HepG2 (cell line): ENCODE measurements at regions not wholly inside any gene's neighbourhood (a gene's known extent, or its start where the extent isn't known, plus 50 kb on each side); places are given as distances from the start of the nearest gene placed in this dataset.

Source experiments
- ATAC-seq: fragments of 200-7000 bp; cut with Tn5 transposase; 3 replicates; pipeline ENCODE4 v1.9.1; 2020; ENCODE audit warnings: mild to moderate bottlenecking, moderate library complexity
- BruUV-seq: library from RNA; stranded (reverse); fragments of 400-500 nt; replicated peaks from 2 replicates; lab custom pipeline; 2021; lab: Mats Ljungman, UMichigan
- CTCF ChIA-PET: fragments of 300-600 bp; formaldehyde crosslinking; extraction: SDS; loops from one replicate; lab custom pipeline; 2021; ENCODE audit warnings: low total read pairs, inconsistent platforms, low intra/inter-chr PET ratio; lab: Yijun Ruan, JAX
- POLR2A ChIA-PET: fragments of 350-600 bp; sonication (Branson Sonifier 250); formaldehyde crosslinking; loops from one replicate; lab custom pipeline; 2020; ENCODE audit warnings: antibody characterized with exemption, inconsistent platforms; lab: Yijun Ruan, JAX
- DNase-seq: peaks from one replicate; pipeline ENCODE4 v3.0.0-alpha.2; 2015; ENCODE audit warnings: low spot score
- FAIRE-seq: peaks from 3 replicates; lab custom pipeline; 2011; peaks lifted over from hg19 to GRCh38; lab: Jason Lieb, UNC
- H2AFZ ChIP-seq: one replicate; pipeline ENCODE4 v1.6.1; 2011; ENCODE audit warnings: low read length, inconsistent platforms
- H3K27ac ChIP-seq: fragments of 300-600 bp; 3 replicates; pipeline ENCODE4 v1.8.0; 2011; ENCODE audit warnings: mixed run types, mild to moderate bottlenecking, mixed read lengths, low read length, inconsistent platforms; ENCODE audit not compliant: insufficient read depth; ENCODE audit errors: extremely low read length
- H3K27me3 ChIP-seq, 2 experiments: fragments of 200-600 bp in 1 of 2; 2 replicates in 1 of 2; 3 replicates in 1 of 2; pipeline versions ENCODE4 v1.6.0 to v1.8.0; 2011; ENCODE audit warnings: low read length in 2 of 2, mild to moderate bottlenecking in 2 of 2, moderate library complexity in 2 of 2, inconsistent platforms in 1 of 2; ENCODE audit not compliant: insufficient read depth in 2 of 2, control insufficient read depth in 1 of 2
- H3K36me3 ChIP-seq, 2 experiments: fragments of 200-600 bp in 1 of 2; replicated peaks in 1 of 2; 2 replicates in 1 of 2; 3 replicates in 1 of 2; pipeline versions ENCODE4 v1.5.1 to v1.8.0; 2011; ENCODE audit warnings: low read length in 2 of 2, inconsistent platforms in 1 of 2; ENCODE audit not compliant: insufficient read depth in 2 of 2, control insufficient read depth in 1 of 2
- H3K4me1 ChIP-seq: 2 replicates; pipeline ENCODE4 v1.5.1; 2012; ENCODE audit warnings: low read length, inconsistent platforms; ENCODE audit not compliant: insufficient read depth
- H3K4me2 ChIP-seq: 2 replicates; pipeline ENCODE4 v1.6.0; 2011; ENCODE audit warnings: low read depth, low read length, inconsistent platforms
- H3K4me3 ChIP-seq, 3 experiments: fragments of 200-600 bp in 1 of 3; sonication (generic), shearing (Covaris generic) in 1 of 3; replicated peaks in 1 of 3; 2 replicates each; pipeline ENCODE4 v1.5.1; 2011 to 2016; ENCODE audit warnings: low read length in 3 of 3, inconsistent platforms in 2 of 3, low read depth in 2 of 3, mild to moderate bottlenecking in 2 of 3, control low read depth in 1 of 3, mixed read lengths in 1 of 3; ENCODE audit not compliant: insufficient read depth in 1 of 3
- H3K79me2 ChIP-seq: one replicate; pipeline ENCODE4 v1.6.1; 2011; ENCODE audit warnings: low read length, inconsistent platforms; ENCODE audit not compliant: insufficient read depth
- H3K9ac ChIP-seq: 2 replicates; pipeline ENCODE4 v1.6.0; 2011; ENCODE audit warnings: mild to moderate bottlenecking, low read depth, low read length, inconsistent platforms; ENCODE audit not compliant: insufficient read depth
- H3K9me3 ChIP-seq: 2 replicates; pipeline ENCODE4 v1.5.1; 2012; ENCODE audit warnings: mild to moderate bottlenecking, low read length
- H4K20me1 ChIP-seq: 2 replicates; pipeline ENCODE4 v1.6.0; 2011; ENCODE audit warnings: inconsistent platforms, mild to moderate bottlenecking, low read length, moderate library complexity; ENCODE audit not compliant: insufficient read depth
- GATAD1 ChIP-seq: IDR thresholded peaks from 2 replicates; pipeline ENCODE4 v1.6.1; 2016; ENCODE audit warnings: missing genetic modification reagents, missing compliant biosample characterization
- MATR3 ChIP-seq: sonication (generic); formaldehyde crosslinking; IDR thresholded peaks from 2 replicates; pipeline ENCODE4 v1.4.0; 2020; ENCODE audit warnings: missing genetic modification reagents
- NFKB2 ChIP-seq: sonication (generic); formaldehyde crosslinking; IDR thresholded peaks from 2 replicates; pipeline ENCODE4 v1.4.0; 2020; ENCODE audit warnings: missing genetic modification reagents, borderline replicate concordance
- PRPF4 ChIP-seq: fragments of 200-400 bp; formaldehyde crosslinking; IDR thresholded peaks from 2 replicates; pipeline ENCODE4 v1.6.1; 2016; ENCODE audit warnings: low read length, low read depth; ENCODE audit not compliant: poor library complexity, severe bottlenecking
- SP5 ChIP-seq: IDR thresholded peaks from 2 replicates; pipeline ENCODE4 v1.6.1; 2016; ENCODE audit warnings: low read depth, borderline replicate concordance
- SRSF1 ChIP-seq: fragments of 200-400 bp; formaldehyde crosslinking; optimal IDR thresholded peaks from 2 replicates; pipeline ENCODE3; 2017; ENCODE audit warnings: mild to moderate bottlenecking, low read depth, low read length, moderate library complexity
- TBX2 ChIP-seq: sonication (generic); formaldehyde crosslinking; IDR thresholded peaks from 2 replicates; pipeline ENCODE4 v1.5.0; 2020; ENCODE audit warnings: missing genetic modification reagents, mild to moderate bottlenecking, borderline replicate concordance
- TOE1 ChIP-seq: sonication (generic); formaldehyde crosslinking; IDR thresholded peaks from 2 replicates; pipeline ENCODE4 v1.4.0; 2020; ENCODE audit warnings: mild to moderate bottlenecking, missing genetic modification reagents
- ZNF468 ChIP-seq: sonication (generic); formaldehyde crosslinking; IDR thresholded peaks from 2 replicates; pipeline ENCODE4 v1.8.0; 2022; ENCODE audit warnings: mild to moderate bottlenecking, moderate library complexity, missing genetic modification reagents
- ZNF75D ChIP-seq: sonication (generic); formaldehyde crosslinking; IDR thresholded peaks from 2 replicates; pipeline ENCODE4 v1.8.1; 2023; ENCODE audit warnings: missing genetic modification reagents, mild to moderate bottlenecking, borderline replicate concordance
- ZZZ3 ChIP-seq: sonication (generic); formaldehyde crosslinking; IDR thresholded peaks from 2 replicates; pipeline ENCODE4 v1.4.0; 2020; ENCODE audit warnings: missing genetic modification reagents, mild to moderate bottlenecking, borderline replicate concordance
- WGBS: methylation state at CpG from one replicate; pipeline ENCODE4 v1.1.6; 2017; ENCODE audit warnings: low lambda C conversion rate; 5-methylcytosine and 5-hydroxymethylcytosine counted together
- in situ Hi-C: cut with HindIII; loops from 2 replicates; pipeline ENCODE4 v1.10.0; 2017; ENCODE audit warnings: low pct_unique_long_range_greater_than_20kb; ENCODE audit not compliant: extremely low pct_ligation_motif_present
- intact Hi-C: fragments of 100-400 bp; cut with micrococcal nuclease; formaldehyde crosslinking; loops from one replicate; pipeline ENCODE4 v1.10.0; 2022; ENCODE audit not compliant: unreplicated experiment
- TF ChIP-seq, protein P1 (sequence below): sonication (generic); formaldehyde crosslinking; IDR thresholded peaks from 2 replicates; pipeline ENCODE4 v1.4.0; 2020; ENCODE audit warnings: missing genetic modification reagents
- TF ChIP-seq, protein P2 (sequence below): sonication (generic); formaldehyde crosslinking; IDR thresholded peaks from 2 replicates; pipeline ENCODE4 v1.4.0; 2020; ENCODE audit warnings: missing genetic modification reagents, mild to moderate bottlenecking, borderline replicate concordance

DNA sequence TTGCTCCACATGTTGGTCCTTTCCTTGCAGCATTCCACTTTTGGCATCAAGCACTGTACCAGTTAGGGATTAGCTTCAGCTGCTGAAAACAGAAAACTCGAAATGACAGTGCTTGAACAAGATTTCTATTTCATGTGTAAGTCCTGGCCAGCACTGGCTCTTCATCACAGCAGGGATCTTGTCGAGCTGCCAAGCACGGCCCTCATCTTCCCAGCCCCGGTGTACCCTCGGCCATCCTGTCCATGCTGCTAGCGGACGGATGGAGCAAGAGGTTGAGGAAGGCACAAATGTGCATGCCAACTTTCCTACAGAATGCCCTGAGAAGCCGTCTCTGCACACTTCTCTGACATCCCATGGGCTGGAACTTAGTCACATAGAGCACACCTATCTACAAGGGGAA lies 130.6 kb downstream of the TENT4A start:
- H3K4me1 ChIP-seq = no peaks in the 10 kb centered on the region
- DNase-seq (no peak), FAIRE-seq (no peak), ATAC-seq (no peak)
- ChIA-PET CTCF (no interaction called here), POLR2A (no interaction called here)
- H3K27ac ChIP-seq = no peak overlapping the region
- intact Hi-C loops = no loop called here
- no peak overlapping the region for H3K4me3 ChIP-seq
- H3K79me2 ChIP-seq = no peaks in the 10 kb centered on the region
- no peak for TF ChIP-seq ZNF468
- BruUV-seq = no TSS peak
- WGBS = 56% methylated on average over 2 of the region's 8 CpGs
- in situ Hi-C loops = no loop called here
- 0 out of 5 replicates have a peak, but pooled peaks cover 0 to 4% of the 10 kb centered on the region in 2 experiments for H3K27me3 ChIP-seq
- H3K9ac ChIP-seq = no peak overlapping the region
- no peak overlapping the region for H2AFZ ChIP-seq
- H3K4me2 ChIP-seq = no peak overlapping the region
- no peaks in the 10 kb centered on the region for H3K9me3 ChIP-seq
- H4K20me1 ChIP-seq = no peaks in the 10 kb centered on the region
- no peaks in the 10 kb centered on the region for H3K36me3 ChIP-seq

DNA sequence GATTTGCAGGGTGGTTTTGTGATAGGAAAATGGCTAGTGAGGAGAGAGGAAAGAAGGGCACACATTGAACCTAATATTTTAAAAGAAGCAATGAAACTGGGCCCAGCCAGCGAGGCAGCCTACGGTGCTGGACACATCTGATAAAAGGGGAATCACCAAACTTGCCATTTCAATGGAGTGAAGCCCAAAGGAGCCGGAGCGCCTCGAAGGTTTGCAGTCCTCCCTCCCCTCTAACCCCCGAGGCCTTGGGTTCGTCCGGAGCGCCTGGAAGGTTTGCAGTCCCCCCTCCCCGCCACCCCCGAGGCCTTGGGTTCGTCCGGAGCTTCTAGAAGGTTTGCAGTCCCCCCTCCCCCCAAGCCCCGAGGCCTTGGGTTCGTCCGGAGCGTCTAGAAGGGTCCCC lies 132.6 kb downstream of the TENT4A start:
- WGBS = 40% methylated on average over 10 of the region's 17 CpGs
- no peak overlapping the region for H3K9ac ChIP-seq
- no peaks in the 10 kb centered on the region for H3K36me3 ChIP-seq
- no peak overlapping the region for H3K27ac ChIP-seq
- H3K27me3 ChIP-seq = peaks cover 0 to 4% of the 10 kb centered on the region in 2 experiments; a peak in 1 of 5 replicates
- CTCF ChIA-PET = no interaction called here
- H4K20me1 ChIP-seq = no peaks in the 10 kb centered on the region
- ATAC-seq = no peak
- H3K4me2 ChIP-seq = no peak overlapping the region
- no peaks in the 10 kb centered on the region for H3K79me2 ChIP-seq
- POLR2A ChIA-PET = no interaction called here
- intact Hi-C loops (no loop called here), in situ Hi-C loops (no loop called here)
- H2AFZ ChIP-seq = no peak overlapping the region
- no peak for DNase-seq
- no peak overlapping the region for H3K4me3 ChIP-seq
- no peak for FAIRE-seq
- H3K4me1 ChIP-seq = no peaks in the 10 kb centered on the region
- peaks cover 2% of the 10 kb centered on the region; the same call in 1 of the 2 replicates for H3K9me3 ChIP-seq
- BruUV-seq = no TSS peak
- TF ChIP-seq MATR3 (CRISPR knock-in tag) = no peak
- no peak for TF ChIP-seq PRPF4
- no peak for TF ChIP-seq NFKB2 (CRISPR knock-in tag)
- TF ChIP-seq GATAD1 (CRISPR knock-in tag) = no peak
- TF ChIP-seq ZNF75D = no peak
- no peak for TF ChIP-seq SP5 (CRISPR knock-in tag)
- TF ChIP-seq SRSF1 = no peak
- TF ChIP-seq, protein P1, sequence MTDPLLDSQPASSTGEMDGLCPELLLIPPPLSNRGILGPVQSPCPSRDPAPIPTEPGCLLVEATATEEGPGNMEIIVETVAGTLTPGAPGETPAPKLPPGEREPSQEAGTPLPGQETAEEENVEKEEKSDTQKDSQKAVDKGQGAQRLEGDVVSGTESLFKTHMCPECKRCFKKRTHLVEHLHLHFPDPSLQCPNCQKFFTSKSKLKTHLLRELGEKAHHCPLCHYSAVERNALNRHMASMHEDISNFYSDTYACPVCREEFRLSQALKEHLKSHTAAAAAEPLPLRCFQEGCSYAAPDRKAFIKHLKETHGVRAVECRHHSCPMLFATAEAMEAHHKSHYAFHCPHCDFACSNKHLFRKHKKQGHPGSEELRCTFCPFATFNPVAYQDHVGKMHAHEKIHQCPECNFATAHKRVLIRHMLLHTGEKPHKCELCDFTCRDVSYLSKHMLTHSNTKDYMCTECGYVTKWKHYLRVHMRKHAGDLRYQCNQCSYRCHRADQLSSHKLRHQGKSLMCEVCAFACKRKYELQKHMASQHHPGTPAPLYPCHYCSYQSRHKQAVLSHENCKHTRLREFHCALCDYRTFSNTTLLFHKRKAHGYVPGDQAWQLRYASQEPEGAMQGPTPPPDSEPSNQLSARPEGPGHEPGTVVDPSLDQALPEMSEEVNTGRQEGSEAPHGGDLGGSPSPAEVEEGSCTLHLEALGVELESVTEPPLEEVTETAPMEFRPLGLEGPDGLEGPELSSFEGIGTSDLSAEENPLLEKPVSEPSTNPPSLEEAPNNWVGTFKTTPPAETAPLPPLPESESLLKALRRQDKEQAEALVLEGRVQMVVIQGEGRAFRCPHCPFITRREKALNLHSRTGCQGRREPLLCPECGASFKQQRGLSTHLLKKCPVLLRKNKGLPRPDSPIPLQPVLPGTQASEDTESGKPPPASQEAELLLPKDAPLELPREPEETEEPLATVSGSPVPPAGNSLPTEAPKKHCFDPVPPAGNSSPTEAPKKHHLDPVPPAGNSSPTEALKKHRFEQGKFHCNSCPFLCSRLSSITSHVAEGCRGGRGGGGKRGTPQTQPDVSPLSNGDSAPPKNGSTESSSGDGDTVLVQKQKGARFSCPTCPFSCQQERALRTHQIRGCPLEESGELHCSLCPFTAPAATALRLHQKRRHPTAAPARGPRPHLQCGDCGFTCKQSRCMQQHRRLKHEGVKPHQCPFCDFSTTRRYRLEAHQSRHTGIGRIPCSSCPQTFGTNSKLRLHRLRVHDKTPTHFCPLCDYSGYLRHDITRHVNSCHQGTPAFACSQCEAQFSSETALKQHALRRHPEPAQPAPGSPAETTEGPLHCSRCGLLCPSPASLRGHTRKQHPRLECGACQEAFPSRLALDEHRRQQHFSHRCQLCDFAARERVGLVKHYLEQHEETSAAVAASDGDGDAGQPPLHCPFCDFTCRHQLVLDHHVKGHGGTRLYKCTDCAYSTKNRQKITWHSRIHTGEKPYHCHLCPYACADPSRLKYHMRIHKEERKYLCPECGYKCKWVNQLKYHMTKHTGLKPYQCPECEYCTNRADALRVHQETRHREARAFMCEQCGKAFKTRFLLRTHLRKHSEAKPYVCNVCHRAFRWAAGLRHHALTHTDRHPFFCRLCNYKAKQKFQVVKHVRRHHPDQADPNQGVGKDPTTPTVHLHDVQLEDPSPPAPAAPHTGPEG (CRISPR knock-in tag) = no peak
- TF ChIP-seq TOE1 (CRISPR knock-in tag) = no peak
- TF ChIP-seq, protein P2, sequence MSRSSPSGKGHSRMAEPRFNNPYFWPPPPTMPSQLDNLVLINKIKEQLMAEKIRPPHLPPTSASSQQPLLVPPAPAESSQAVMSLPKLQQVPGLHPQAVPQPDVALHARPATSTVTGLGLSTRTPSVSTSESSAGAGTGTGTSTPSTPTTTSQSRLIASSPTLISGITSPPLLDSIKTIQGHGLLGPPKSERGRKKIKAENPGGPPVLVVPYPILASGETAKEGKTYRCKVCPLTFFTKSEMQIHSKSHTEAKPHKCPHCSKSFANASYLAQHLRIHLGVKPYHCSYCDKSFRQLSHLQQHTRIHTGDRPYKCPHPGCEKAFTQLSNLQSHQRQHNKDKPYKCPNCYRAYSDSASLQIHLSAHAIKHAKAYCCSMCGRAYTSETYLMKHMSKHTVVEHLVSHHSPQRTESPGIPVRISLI (CRISPR knock-in tag) = no peak
- TF ChIP-seq ZZZ3 (CRISPR knock-in tag) = no peak
- TF ChIP-seq TBX2 (CRISPR knock-in tag) = no peak
